Osteocyte (in vitro differentiated cells): ENCODE measurements at regions not wholly inside any gene's neighbourhood (a gene's known extent, or its start where the extent isn't known, plus 50 kb on each side); places are given as distances from the start of the nearest gene placed in this dataset.
"Not testable (repeated sequence)": the region's sequence is repeated elsewhere in the genome, so short reads cannot be mapped to it uniquely, and the experiment has no call there.

ENCODE experiments used
- DNase-seq: peaks from one replicate; pipeline ENCODE4 v3.0.0; 2021; ENCODE audit warnings: mixed read lengths; ENCODE audit not compliant: unreplicated experiment; ENCODE audit errors: extremely low spot score
- H3K27ac Mint-ChIP-seq: one replicate; pipeline ENCODE4 v1.8.0; 2021; ENCODE audit warnings: mild to moderate bottlenecking, mixed read lengths; ENCODE audit not compliant: unreplicated experiment
- H3K27me3 Mint-ChIP-seq: one replicate; pipeline ENCODE4 v1.8.0; 2021; ENCODE audit warnings: mixed read lengths; ENCODE audit not compliant: unreplicated experiment
- H3K36me3 Mint-ChIP-seq: one replicate; pipeline ENCODE4 v1.8.0; 2021; ENCODE audit warnings: mixed read lengths; ENCODE audit not compliant: unreplicated experiment
- H3K4me1 Mint-ChIP-seq: one replicate; pipeline ENCODE4 v1.8.0; 2021; ENCODE audit warnings: mixed read lengths; ENCODE audit not compliant: unreplicated experiment
- H3K4me3 Mint-ChIP-seq: one replicate; pipeline ENCODE4 v1.8.0; 2021; ENCODE audit warnings: mild to moderate bottlenecking, moderate library complexity, mixed read lengths; ENCODE audit not compliant: unreplicated experiment
- H3K9me3 Mint-ChIP-seq: one replicate; pipeline ENCODE4 v1.8.0; 2021; ENCODE audit warnings: mixed read lengths; ENCODE audit not compliant: unreplicated experiment
- CTCF ChIP-seq: fragments of 200-600 bp; sonication (generic); IDR thresholded peaks from 2 replicates; pipeline ENCODE4 v1.5.0; 2021; ENCODE audit warnings: antibody characterized with exemption, mild to moderate bottlenecking, moderate library complexity

- TF ChIP-seq CTCF, result no peak
- no peak for DNase-seq
- H3K36me3 Mint-ChIP-seq, result no peaks in the 10 kb centered on the region
- H3K4me3 Mint-ChIP-seq, result no peak overlapping the region
- peaks cover 4% of the 10 kb centered on the region for H3K9me3 Mint-ChIP-seq
- peaks cover 13% of the 10 kb centered on the region for H3K27me3 Mint-ChIP-seq
- no peak overlapping the region for H3K27ac Mint-ChIP-seq
- peaks cover 4% of the 10 kb centered on the region for H3K4me1 Mint-ChIP-seq
Measured at GRCh38 chr20:1845163-1845523, 50.1 kb upstream of the SIRPA start.

- Mint-ChIP-seq H3K9me3 (peaks cover 4% of the 10 kb centered on the region), H3K27ac (no peak overlapping the region), H3K27me3 (peaks cover 13% of the 10 kb centered on the region), H3K4me3 (no peak overlapping the region), H3K4me1 (peaks cover 4% of the 10 kb centered on the region), H3K36me3 (no peaks in the 10 kb centered on the region)
- no peak for TF ChIP-seq CTCF
- DNase-seq, result no peak
Measured at GRCh38 chr20:1844325-1845162, 50.7 kb upstream of the SIRPA start.

GRCh38 chr20:1842281-1842680, 52.9 kb upstream of the SIRPA start:
- no peak for TF ChIP-seq CTCF
- DNase-seq, result no peak
- Mint-ChIP-seq H3K9me3 (no peaks in the 10 kb centered on the region), H3K27me3 (peaks cover 8% of the 10 kb centered on the region), H3K36me3 (no peaks in the 10 kb centered on the region), H3K4me3 (no peak overlapping the region), H3K4me1 (peaks cover 4% of the 10 kb centered on the region), H3K27ac (no peak overlapping the region)

- TF ChIP-seq CTCF, result no peak
- H3K27ac Mint-ChIP-seq, result no peak overlapping the region
Measured at GRCh38 chr20:1841554-1842140, 53.6 kb upstream of the SIRPA start.

GRCh38 chr20:1840817-1841553, 54.2 kb upstream of the SIRPA start:
- Mint-ChIP-seq H3K27me3 (peaks cover 18% of the 10 kb centered on the region), H3K4me3 (no peak overlapping the region), H3K27ac (no peak overlapping the region), H3K36me3 (no peaks in the 10 kb centered on the region), H3K9me3 (no peaks in the 10 kb centered on the region), H3K4me1 (peaks cover 4% of the 10 kb centered on the region)
- TF ChIP-seq CTCF, result no peak
- DNase-seq, result no peak

More at GRCh38 chr20:1841554-1842140, 53.6 kb upstream of the SIRPA start:
- Mint-ChIP-seq H3K4me1 (peaks cover 4% of the 10 kb centered on the region), H3K4me3 (no peak overlapping the region), H3K36me3 (no peaks in the 10 kb centered on the region), H3K27me3 (peaks cover 13% of the 10 kb centered on the region), H3K9me3 (no peaks in the 10 kb centered on the region)
- no peak for DNase-seq

- H3K9me3 Mint-ChIP-seq, H3K4me3 Mint-ChIP-seq, H3K4me1 Mint-ChIP-seq, DNase-seq, H3K27ac Mint-ChIP-seq, H3K36me3 Mint-ChIP-seq: not testable (repeated sequence)
- peaks cover 23% of the 10 kb centered on the region for H3K27me3 Mint-ChIP-seq
Measured at GRCh38 chr20:1839376-1840317, 55.6 kb upstream of the SIRPA start.
